CD4-positive, alpha-beta T cell treated with Interleukin-4 for 4 hours (primary cell): ENCODE measurements at regions not wholly inside any gene's neighbourhood (a gene's known extent, or its start where the extent isn't known, plus 50 kb on each side); places are given as distances from the start of the nearest gene placed in this dataset.
"Not testable (repeated sequence)": the region's sequence is repeated elsewhere in the genome, so short reads cannot be mapped to it uniquely, and the experiment has no call there.

Experiments
- DNase-seq: peaks from one replicate; pipeline ENCODE4 v3.0.0-alpha.2; 2020

- DNase-seq = no peak
Measured at GRCh38 chr7:113705439-113705838, 213.4 kb downstream of the PPP1R3A start.

GRCh38 chr7:113698556-113699220, 220.1 kb downstream of the PPP1R3A start:
- no peak for DNase-seq

GRCh38 chr7:113694149-113694548, 224.7 kb downstream of the PPP1R3A start:
- DNase-seq = no peak

GRCh38 chr7:113684165-113684564, 234.6 kb downstream of the PPP1R3A start:
- no peak for DNase-seq

GRCh38 chr7:113677811-113678210, 241.0 kb downstream of the PPP1R3A start:
- no peak for DNase-seq

GRCh38 chr7:113664867-113665266, 253.9 kb downstream of the PPP1R3A start:
- no peak for DNase-seq

GRCh38 chr7:113659416-113659815, 259.4 kb downstream of the PPP1R3A start:
- no peak for DNase-seq

GRCh38 chr7:113657603-113658002, 261.2 kb downstream of the PPP1R3A start:
- no peak for DNase-seq

- DNase-seq = no peak
Measured at GRCh38 chr7:113652501-113652900, 266.3 kb downstream of the PPP1R3A start.

- no peak for DNase-seq
Measured at GRCh38 chr7:113649556-113649955, 269.3 kb downstream of the PPP1R3A start.

- DNase-seq = no peak
Measured at GRCh38 chr7:113639221-113639620, 279.6 kb downstream of the PPP1R3A start.

GRCh38 chr7:113636727-113637421, 281.9 kb downstream of the PPP1R3A start:
- DNase-seq = no peak

GRCh38 chr7:113635492-113635891, 283.3 kb downstream of the PPP1R3A start:
- DNase-seq = no peak

- no peak for DNase-seq
Measured at GRCh38 chr7:113633073-113633472, 285.7 kb downstream of the PPP1R3A start.

GRCh38 chr7:113628948-113629847, 289.6 kb downstream of the PPP1R3A start:
- no peak for DNase-seq

- DNase-seq = no peak
Measured at GRCh38 chr7:113625494-113626102, 293.2 kb downstream of the PPP1R3A start.

GRCh38 chr7:113622796-113623195, 296.0 kb downstream of the PPP1R3A start:
- DNase-seq = no peak

- DNase-seq = no peak
Measured at GRCh38 chr7:113610572-113610971, 308.2 kb downstream of the PPP1R3A start.

GRCh38 chr7:113608782-113609181, 310.0 kb downstream of the PPP1R3A start:
- no peak for DNase-seq

- DNase-seq = no peak
Measured at GRCh38 chr7:113606325-113606724, 312.5 kb downstream of the PPP1R3A start.

GRCh38 chr7:113600428-113600827, 318.4 kb downstream of the PPP1R3A start:
- not testable (repeated sequence) for DNase-seq

GRCh38 chr7:113593455-113593854, 325.4 kb downstream of the PPP1R3A start:
- not testable (repeated sequence) for DNase-seq

- DNase-seq = not testable (repeated sequence)
Measured at GRCh38 chr7:113592924-113593323, 325.9 kb downstream of the PPP1R3A start.
